Peyer's patch (tissue), 4 donors: ENCODE measurements at regions not wholly inside any gene's neighbourhood (a gene's known extent, or its start where the extent isn't known, plus 50 kb on each side); places are given as distances from the start of the nearest gene placed in this dataset.

ENCODE experiments used
- POLR2A ChIP-seq, 2 donors: fragments of 450-650 bp; IDR thresholded peaks; one replicate each; pipeline ENCODE4 v1.5.1; 2017; ENCODE audit warnings: antibody characterized with exemption in 2 of 2, mild to moderate bottlenecking in 2 of 2, moderate library complexity in 2 of 2
- TF ChIP-seq, protein P1 (sequence below), 6 experiments: fragments of 450-650 bp in 4 of 6; fragments of 200-600 bp in 2 of 6; sonication (generic) in 1 of 6; IDR thresholded peaks; one replicate each; pipeline ENCODE4 v1.5.1; 2017 to 2019; ENCODE audit warnings: antibody characterized with exemption in 6 of 6, mild to moderate bottlenecking in 3 of 6, moderate library complexity in 1 of 6

DNA sequence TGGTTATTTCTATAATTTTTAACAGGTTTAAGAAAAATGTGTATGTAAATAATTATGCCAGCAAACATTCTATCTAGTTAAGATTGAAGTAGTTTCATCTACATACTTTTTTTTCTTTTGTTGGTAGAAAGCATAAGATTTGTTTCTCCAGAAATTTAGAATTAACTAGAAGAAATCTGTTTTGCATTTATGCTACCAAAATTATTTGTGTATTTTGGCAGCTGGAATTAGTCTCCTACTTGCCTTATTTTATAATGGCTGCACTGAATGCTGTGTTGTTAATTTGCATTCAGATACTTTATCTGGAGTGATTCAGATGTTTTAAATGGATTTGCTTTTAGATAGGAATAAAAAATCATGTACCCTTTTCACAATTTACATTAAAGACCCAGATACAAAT, 100.2 kb upstream of the NAALADL2 start:
- no peak for TF ChIP-seq POLR2A (IDR thresholded peaks at IDR 0.05)
- TF ChIP-seq, protein P1, sequence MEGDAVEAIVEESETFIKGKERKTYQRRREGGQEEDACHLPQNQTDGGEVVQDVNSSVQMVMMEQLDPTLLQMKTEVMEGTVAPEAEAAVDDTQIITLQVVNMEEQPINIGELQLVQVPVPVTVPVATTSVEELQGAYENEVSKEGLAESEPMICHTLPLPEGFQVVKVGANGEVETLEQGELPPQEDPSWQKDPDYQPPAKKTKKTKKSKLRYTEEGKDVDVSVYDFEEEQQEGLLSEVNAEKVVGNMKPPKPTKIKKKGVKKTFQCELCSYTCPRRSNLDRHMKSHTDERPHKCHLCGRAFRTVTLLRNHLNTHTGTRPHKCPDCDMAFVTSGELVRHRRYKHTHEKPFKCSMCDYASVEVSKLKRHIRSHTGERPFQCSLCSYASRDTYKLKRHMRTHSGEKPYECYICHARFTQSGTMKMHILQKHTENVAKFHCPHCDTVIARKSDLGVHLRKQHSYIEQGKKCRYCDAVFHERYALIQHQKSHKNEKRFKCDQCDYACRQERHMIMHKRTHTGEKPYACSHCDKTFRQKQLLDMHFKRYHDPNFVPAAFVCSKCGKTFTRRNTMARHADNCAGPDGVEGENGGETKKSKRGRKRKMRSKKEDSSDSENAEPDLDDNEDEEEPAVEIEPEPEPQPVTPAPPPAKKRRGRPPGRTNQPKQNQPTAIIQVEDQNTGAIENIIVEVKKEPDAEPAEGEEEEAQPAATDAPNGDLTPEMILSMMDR (IDR thresholded peaks at IDR 0.05) = no peak
